OCI-LY1 (cell line): ENCODE measurements at regions not wholly inside any gene's neighbourhood (a gene's known extent, or its start where the extent isn't known, plus 50 kb on each side); places are given as distances from the start of the nearest gene placed in this dataset.

Experiments used
- CTCF ChIP-seq: fragments of 200-600 bp; sonication (generic), shearing (Covaris generic); IDR thresholded peaks from 2 replicates; pipeline ENCODE4 v1.5.1; 2017; ENCODE audit warnings: mild to moderate bottlenecking, antibody characterized with exemption, low read length, moderate library complexity, mixed read lengths
- EZH2 ChIP-seq: fragments of 200-600 bp; sonication (generic), shearing (Covaris generic); IDR thresholded peaks from 2 replicates; pipeline ENCODE4 v1.8.0; 2017; ENCODE audit warnings: borderline replicate concordance, mixed run types, mild to moderate bottlenecking, antibody characterized with exemption, low read length, moderate library complexity, mixed read lengths

GRCh38 chr18:42182728-42183700, 228.0 kb downstream of the PIK3C3 start:
- TF ChIP-seq CTCF, result no peak
- TF ChIP-seq EZH2, result no peak
